AG04450 (cell line): ENCODE measurements at regions not wholly inside any gene's neighbourhood (a gene's known extent, or its start where the extent isn't known, plus 50 kb on each side); places are given as distances from the start of the nearest gene placed in this dataset.

ENCODE experiments used
- CTCF ChIA-PET: fragments of 300-600, 350-600 bp; formaldehyde crosslinking; extraction: SDS; loops from one replicate; lab custom pipeline; 2022; ENCODE audit warnings: antibody characterized with exemption, inconsistent platforms; lab: Charles Lee
- POLR2A ChIA-PET: fragments of 350-600 bp; formaldehyde crosslinking; extraction: SDS; loops from one replicate; lab custom pipeline; 2021; ENCODE audit warnings: antibody characterized with exemption, inconsistent platforms; lab: Yijun Ruan, JAX
- DNase-seq: peaks from one replicate; pipeline ENCODE4 v3.0.0-alpha.2; 2011; ENCODE audit warnings: low read depth, low spot score
- H3K27ac ChIP-seq: one replicate; pipeline ENCODE4 v1.5.1; 2012; ENCODE audit warnings: low read depth, low read length, control low read depth
- H3K27me3 ChIP-seq: one replicate; pipeline ENCODE4 v1.6.0; 2012; ENCODE audit warnings: low read length; ENCODE audit not compliant: control insufficient read depth, insufficient read depth
- H3K4me3 ChIP-seq: 2 replicates; pipeline ENCODE4 v1.5.1; 2011; ENCODE audit warnings: mild to moderate bottlenecking, low read depth, low read length, control low read depth
- H3K9me3 ChIP-seq: 2 replicates; pipeline ENCODE4 v1.5.1; 2012; ENCODE audit warnings: low read length; ENCODE audit not compliant: control insufficient read depth, insufficient read depth
- TF ChIP-seq, protein P1 (sequence below): IDR thresholded peaks from 2 replicates; pipeline ENCODE4 v1.5.1; 2011; ENCODE audit warnings: low read depth, low read length, control low read depth, inconsistent platforms

GRCh38 chr9:108377881-108378280, 477.9 kb downstream of the ACTL7B start:
- no peak for DNase-seq
- Histone ChIP-seq H3K27me3 (no peaks in the 10 kb centered on the region), H3K27ac (no peak overlapping the region), H3K9me3 (no peaks in the 10 kb centered on the region), H3K4me3 (no peak overlapping the region)
- ChIA-PET POLR2A (no interaction called here), CTCF (no interaction called here)
- TF ChIP-seq, protein P1, sequence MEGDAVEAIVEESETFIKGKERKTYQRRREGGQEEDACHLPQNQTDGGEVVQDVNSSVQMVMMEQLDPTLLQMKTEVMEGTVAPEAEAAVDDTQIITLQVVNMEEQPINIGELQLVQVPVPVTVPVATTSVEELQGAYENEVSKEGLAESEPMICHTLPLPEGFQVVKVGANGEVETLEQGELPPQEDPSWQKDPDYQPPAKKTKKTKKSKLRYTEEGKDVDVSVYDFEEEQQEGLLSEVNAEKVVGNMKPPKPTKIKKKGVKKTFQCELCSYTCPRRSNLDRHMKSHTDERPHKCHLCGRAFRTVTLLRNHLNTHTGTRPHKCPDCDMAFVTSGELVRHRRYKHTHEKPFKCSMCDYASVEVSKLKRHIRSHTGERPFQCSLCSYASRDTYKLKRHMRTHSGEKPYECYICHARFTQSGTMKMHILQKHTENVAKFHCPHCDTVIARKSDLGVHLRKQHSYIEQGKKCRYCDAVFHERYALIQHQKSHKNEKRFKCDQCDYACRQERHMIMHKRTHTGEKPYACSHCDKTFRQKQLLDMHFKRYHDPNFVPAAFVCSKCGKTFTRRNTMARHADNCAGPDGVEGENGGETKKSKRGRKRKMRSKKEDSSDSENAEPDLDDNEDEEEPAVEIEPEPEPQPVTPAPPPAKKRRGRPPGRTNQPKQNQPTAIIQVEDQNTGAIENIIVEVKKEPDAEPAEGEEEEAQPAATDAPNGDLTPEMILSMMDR, result no peak

GRCh38 chr9:108377382-108377781, 478.4 kb downstream of the ACTL7B start:
- ChIA-PET POLR2A (no interaction called here), CTCF (no interaction called here)
- Histone ChIP-seq H3K27me3 (no peaks in the 10 kb centered on the region), H3K4me3 (no peak overlapping the region), H3K9me3 (no peaks in the 10 kb centered on the region), H3K27ac (no peak overlapping the region)
- no peak for DNase-seq
- TF ChIP-seq, protein P1, result no peak

GRCh38 chr9:108376140-108376539, 479.6 kb downstream of the ACTL7B start:
- POLR2A ChIA-PET, result no interaction called here
- CTCF ChIA-PET, result no interaction called here
- TF ChIP-seq, protein P1, result no peak
- H3K4me3 ChIP-seq, result no peak overlapping the region
- H3K27me3 ChIP-seq, result no peaks in the 10 kb centered on the region
- no peaks in the 10 kb centered on the region for H3K9me3 ChIP-seq
- DNase-seq, result no peak
- no peak overlapping the region for H3K27ac ChIP-seq

GRCh38 chr9:108374626-108375025, 481.2 kb downstream of the ACTL7B start:
- TF ChIP-seq, protein P1, result no peak
- no peaks in the 10 kb centered on the region for H3K27me3 ChIP-seq
- no peaks in the 10 kb centered on the region for H3K9me3 ChIP-seq
- ChIA-PET POLR2A (no interaction called here), CTCF (no interaction called here)
- DNase-seq, result no peak
- H3K27ac ChIP-seq, result no peak overlapping the region
- H3K4me3 ChIP-seq, result no peak overlapping the region

- H3K27me3 ChIP-seq, result no peaks in the 10 kb centered on the region
- POLR2A ChIA-PET, result no interaction called here
- no peak overlapping the region for H3K4me3 ChIP-seq
- TF ChIP-seq, protein P1, result no peak
- H3K9me3 ChIP-seq, result no peaks in the 10 kb centered on the region
- DNase-seq, result no peak
- no peak overlapping the region for H3K27ac ChIP-seq
- CTCF ChIA-PET, result no interaction called here
Measured at GRCh38 chr9:108367188-108367587, 488.6 kb downstream of the ACTL7B start.
